ENCODE measurements at regions not wholly inside any gene's neighbourhood (a gene's known extent, or its start where the extent isn't known, plus 50 kb on each side); places are given as distances from the start of the nearest gene placed in this dataset.

DNA sequence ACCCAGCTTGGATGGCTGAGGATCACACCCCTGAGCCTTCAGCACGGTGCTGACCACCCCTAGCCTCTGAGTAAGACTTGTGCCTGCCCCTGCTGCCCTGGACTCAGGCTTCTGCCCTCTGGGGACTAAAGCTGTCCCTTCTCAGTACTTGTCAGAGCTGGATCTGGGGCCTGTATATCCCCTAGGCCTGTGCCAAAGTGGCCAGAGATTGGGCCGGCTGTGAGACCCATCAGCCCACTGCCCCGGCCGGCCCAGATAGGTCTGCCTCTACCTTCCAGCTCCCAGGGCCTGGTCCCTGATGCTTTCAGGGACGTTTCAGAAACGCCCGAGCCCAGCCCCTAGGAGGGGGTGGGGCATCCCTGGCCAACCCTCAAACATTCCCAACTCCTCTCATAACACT is 137.8 kb downstream of the ZDHHC20 start:
- ChIA-PET POLR2A (interaction anchor here (0.6 kb wide), 1 partner anchor 9 kb away, joined by 5 read pairs; no protein-coding TSS in a partner anchor), CTCF (interaction anchor here (1.6 to 2.7 kb wide), 2 partner anchors 24 to 155 kb away, joined by 3 to 9 read pairs; no protein-coding TSS in a partner anchor)
- WGBS (ENCODE audit: low lambda C conversion rate) = 54% methylated on average over 4 of the region's 7 CpGs
- Histone ChIP-seq H3K79me2 (ENCODE audit: insufficient read depth) (no peaks in the 10 kb centered on the region), H2AFZ (ENCODE audit: low read depth) (no peak overlapping the region), H3K4me1 (ENCODE audit: control insufficient read depth in 1 of 2, insufficient read depth in 2 of 2, low read depth in 1 of 2, low read length in 1 of 2) (peaks cover 0 to 5% of the 10 kb centered on the region in 2 experiments; a peak in 1 of 4 replicates), H3K36me3 (replicated peaks in 1 of 2; ENCODE audit: control insufficient read depth in 1 of 2, insufficient read depth in 2 of 2, low read length in 1 of 2) (no peaks in the 10 kb centered on the region), H3F3A (replicated peaks; ENCODE audit: insufficient read depth) (no peaks in the 10 kb centered on the region), H3K9me3 (no peaks in the 10 kb centered on the region), H3K4me2 (no peak overlapping the region), H3K9me2 (no peaks in the 10 kb centered on the region), H3K27me3 (ENCODE audit: insufficient read depth) (no peaks in the 10 kb centered on the region), H3K4me3 (ENCODE audit: low read depth in 2 of 2, low read length in 1 of 2) (no peak overlapping the region), H3K9ac (no peak overlapping the region), H3K27ac (ENCODE audit: low read depth in 2 of 2, low read length in 1 of 2) (no peak overlapping the region), H4K20me1 (ENCODE audit: insufficient read depth) (no peaks in the 10 kb centered on the region)
- TF ChIP-seq RFX5 (IDR thresholded peaks at IDR 0.05; ENCODE audit: low read length) = no peak
- TF ChIP-seq ELF1 (IDR thresholded peaks at IDR 0.05) = no peak
- TF ChIP-seq NRF1 (IDR thresholded peaks at IDR 0.05; ENCODE audit: low read depth, low read length) = no peak
- no peak for DNase-seq

DNA sequence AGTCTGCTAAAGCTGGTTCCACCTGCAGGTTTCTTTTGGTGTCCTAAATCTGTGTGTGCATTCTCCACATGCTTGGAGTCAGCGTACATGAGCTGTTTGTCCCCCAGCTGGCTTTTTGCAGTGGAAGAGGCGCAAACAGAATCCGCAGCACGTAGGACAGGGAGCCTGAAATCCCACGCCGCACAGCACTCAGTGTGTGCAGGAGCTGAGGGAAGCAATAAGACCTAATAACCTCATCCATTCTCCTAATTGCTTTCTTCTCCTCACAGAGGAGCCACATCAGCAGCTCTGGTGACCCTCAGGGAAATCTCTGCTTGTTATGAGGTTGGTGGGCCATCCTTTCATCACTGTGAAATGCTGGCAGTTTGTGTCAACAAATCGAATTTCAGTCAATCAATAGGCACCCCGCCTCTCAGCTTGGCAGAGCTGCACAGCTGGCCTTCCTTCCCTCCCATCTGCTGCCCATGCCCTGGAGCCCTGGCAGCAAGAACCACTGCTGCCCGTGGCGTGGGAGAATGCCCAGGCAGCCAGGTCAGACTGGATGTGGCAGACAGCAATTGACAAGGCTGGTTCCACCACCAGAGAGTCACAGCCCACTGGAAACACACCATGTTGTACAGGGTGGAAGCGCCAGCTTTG is 136.7 kb downstream of the ZDHHC20 start:
- WGBS (ENCODE audit: low lambda C conversion rate) = 85% methylated on average over 7 of the region's 11 CpGs
- ChIA-PET POLR2A (no interaction called here), CTCF (interaction anchor here (1.6 kb wide), 1 partner anchor 154 kb away, joined by 3 read pairs; no protein-coding TSS in a partner anchor)
- Histone ChIP-seq H2AFZ (ENCODE audit: low read depth) (no peak overlapping the region), H4K20me1 (ENCODE audit: insufficient read depth) (no peaks in the 10 kb centered on the region), H3K27ac (ENCODE audit: low read depth in 2 of 2, low read length in 1 of 2) (no peak overlapping the region), H3K4me3 (ENCODE audit: low read depth in 2 of 2, low read length in 1 of 2) (no peak overlapping the region), H3K27me3 (ENCODE audit: insufficient read depth) (no peaks in the 10 kb centered on the region), H3K9ac (no peak overlapping the region), H3F3A (replicated peaks; ENCODE audit: insufficient read depth) (no peaks in the 10 kb centered on the region), H3K36me3 (replicated peaks in 1 of 2; ENCODE audit: control insufficient read depth in 1 of 2, insufficient read depth in 2 of 2, low read length in 1 of 2) (no peaks in the 10 kb centered on the region), H3K4me2 (no peak overlapping the region), H3K4me1 (ENCODE audit: control insufficient read depth in 1 of 2, insufficient read depth in 2 of 2, low read depth in 1 of 2, low read length in 1 of 2) (peaks cover 0 to 6% of the 10 kb centered on the region in 2 experiments; a peak in 1 of 4 replicates), H3K9me2 (no peaks in the 10 kb centered on the region), H3K9me3 (no peaks in the 10 kb centered on the region), H3K79me2 (ENCODE audit: insufficient read depth) (no peaks in the 10 kb centered on the region)
- no peak for DNase-seq
- TF ChIP-seq, protein P1, sequence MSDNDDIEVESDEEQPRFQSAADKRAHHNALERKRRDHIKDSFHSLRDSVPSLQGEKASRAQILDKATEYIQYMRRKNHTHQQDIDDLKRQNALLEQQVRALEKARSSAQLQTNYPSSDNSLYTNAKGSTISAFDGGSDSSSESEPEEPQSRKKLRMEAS (IDR thresholded peaks at IDR 0.05; ENCODE audit: low read depth) = no peak
- no peak for TF ChIP-seq TCF12 (IDR thresholded peaks at IDR 0.05)
- TF ChIP-seq, protein P2, sequence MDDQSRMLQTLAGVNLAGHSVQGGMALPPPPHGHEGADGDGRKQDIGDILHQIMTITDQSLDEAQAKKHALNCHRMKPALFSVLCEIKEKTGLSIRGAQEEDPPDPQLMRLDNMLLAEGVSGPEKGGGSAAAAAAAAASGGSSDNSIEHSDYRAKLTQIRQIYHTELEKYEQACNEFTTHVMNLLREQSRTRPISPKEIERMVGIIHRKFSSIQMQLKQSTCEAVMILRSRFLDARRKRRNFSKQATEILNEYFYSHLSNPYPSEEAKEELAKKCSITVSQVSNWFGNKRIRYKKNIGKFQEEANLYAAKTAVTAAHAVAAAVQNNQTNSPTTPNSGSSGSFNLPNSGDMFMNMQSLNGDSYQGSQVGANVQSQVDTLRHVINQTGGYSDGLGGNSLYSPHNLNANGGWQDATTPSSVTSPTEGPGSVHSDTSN (IDR thresholded peaks at IDR 0.05) = no peak
- no peak for TF ChIP-seq GATA2 (CRISPR knock-in tag; IDR thresholded peaks at IDR 0.05)
- no peak for TF ChIP-seq EZH2phosphoT487 (IDR thresholded peaks at IDR 0.05; ENCODE audit: borderline replicate concordance, low read depth)
- TF ChIP-seq SMC3 (IDR thresholded peaks at IDR 0.05; ENCODE audit: low read depth, low read length) = no peak
- TF ChIP-seq SIN3A (IDR thresholded peaks at IDR 0.05; ENCODE audit: borderline replicate concordance, low read depth, low read length) = no peak
- no peak for TF ChIP-seq MEF2A (IDR thresholded peaks at IDR 0.05; ENCODE audit: borderline replicate concordance, low read depth)

Small RNA genes lying in the stretch of these regions (small RNA-seq; reads per million reads assigned to genes)
- gene AL158032.2 = 0 reads per million in 7 experiments

All from SK-N-SH (cell line).